ENCODE measurements at regions not wholly inside any gene's neighbourhood (a gene's known extent, or its start where the extent isn't known, plus 50 kb on each side); places are given as distances from the start of the nearest gene placed in this dataset.

DNA sequence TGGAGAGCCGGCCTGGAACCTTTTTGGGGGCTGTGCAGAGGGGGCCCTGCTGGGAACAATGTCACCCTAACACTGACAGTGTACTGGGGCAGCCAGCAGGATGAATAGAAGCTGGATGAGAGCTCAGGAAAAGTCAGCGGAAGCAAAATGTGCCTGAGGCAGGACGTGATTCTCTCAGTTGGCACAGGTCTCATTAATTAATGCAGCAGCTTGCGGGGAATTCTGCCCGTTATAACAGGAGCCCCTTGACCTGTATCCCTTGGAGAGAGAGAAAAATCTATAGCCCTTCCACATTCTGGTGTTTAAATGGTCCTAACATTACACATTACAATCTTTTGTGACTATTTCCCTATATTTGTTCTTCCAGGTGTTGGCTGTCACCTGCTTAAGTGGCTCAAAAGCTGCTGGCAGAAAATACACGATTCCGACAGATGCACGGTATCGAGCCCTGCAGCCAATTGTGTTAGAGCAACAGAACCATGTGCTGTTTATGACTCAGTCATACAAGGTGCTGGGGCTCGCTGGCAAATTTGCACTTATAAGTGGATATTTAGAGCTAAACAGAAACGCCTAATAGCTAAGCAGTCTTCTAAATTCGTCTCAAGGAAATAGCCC lies 854.7 kb downstream of the AACS start:
- DNase-seq, result no peak

DNA sequence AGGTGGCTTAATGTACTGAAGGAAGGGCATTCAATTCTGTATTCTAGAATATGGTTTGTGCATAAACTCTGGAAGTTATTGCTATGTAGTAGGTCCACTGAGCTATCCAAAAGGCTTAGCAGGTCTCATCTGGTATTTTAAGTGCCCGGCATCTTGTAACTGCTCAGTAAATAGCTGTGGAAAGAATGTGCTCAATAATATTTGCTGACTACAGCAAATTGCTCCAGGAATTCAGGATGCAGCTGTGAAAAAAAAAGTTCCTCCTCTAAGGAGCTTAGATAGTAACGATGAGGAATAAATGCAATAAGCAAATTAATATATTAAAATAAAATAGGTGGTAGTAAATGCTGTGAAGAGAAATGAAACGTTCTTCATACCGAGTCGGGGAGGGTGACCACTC lies 857.1 kb downstream of the AACS start:
- DNase-seq, result no peak

DNA sequence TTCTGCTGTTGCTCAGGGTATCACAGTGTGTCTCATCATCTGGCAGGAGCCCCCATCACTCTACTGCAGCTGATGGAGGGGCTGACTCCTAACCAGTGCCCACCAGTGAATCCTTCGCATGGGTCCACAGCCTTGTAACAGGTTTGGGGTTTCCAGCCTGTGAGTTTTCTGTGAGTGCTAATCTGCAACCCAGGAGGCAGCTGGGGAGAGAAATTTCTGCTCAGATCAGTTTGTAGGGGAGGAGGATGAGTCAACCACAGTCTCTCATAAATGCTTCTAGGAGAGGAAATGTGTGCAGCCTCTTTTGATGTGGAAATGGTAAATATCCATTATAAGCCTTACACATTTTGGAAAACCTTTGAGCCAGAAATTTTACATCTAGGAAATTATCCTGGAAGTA lies 871.3 kb downstream of the AACS start:
- no peak for DNase-seq

DNA sequence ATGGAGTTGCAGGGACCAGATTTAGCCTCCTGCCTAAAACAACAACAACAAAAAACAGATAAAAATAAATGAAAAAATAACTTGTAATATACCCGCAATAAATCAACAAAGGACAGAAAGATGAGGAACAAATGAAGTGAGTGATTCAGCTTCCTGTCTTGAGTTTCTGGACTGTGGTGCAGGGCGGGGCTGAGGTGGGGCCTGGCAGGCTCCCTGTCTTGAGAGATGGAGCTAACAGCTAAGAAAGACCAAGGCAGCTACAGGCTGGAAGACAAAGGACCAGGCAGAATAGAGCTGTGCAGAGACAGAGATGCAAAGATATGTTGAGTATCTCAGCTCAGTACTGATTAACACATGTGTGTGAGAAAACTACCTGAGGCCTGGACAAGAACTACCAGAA lies 879.2 kb downstream of the AACS start:
- no peak for DNase-seq

DNA sequence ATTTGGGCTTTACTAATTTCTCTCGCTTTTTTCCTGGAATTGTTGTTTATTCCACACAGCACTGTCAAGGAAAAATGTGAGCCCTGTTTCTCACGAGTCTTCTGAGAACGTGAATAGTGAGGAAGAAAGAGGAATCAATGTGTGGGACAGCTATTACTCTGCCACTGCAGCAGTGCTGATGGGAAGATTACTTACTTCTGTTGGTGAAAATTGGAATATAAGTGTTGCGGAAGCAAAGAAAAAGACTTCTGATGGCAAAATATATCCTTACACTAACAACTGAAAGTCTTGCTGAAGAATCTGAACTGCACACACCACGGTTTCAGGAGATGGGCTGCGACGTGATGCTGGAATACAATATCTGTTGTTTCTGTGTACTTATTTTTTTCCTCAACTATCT lies 884.2 kb downstream of the AACS start:
- DNase-seq, result no peak

DNA sequence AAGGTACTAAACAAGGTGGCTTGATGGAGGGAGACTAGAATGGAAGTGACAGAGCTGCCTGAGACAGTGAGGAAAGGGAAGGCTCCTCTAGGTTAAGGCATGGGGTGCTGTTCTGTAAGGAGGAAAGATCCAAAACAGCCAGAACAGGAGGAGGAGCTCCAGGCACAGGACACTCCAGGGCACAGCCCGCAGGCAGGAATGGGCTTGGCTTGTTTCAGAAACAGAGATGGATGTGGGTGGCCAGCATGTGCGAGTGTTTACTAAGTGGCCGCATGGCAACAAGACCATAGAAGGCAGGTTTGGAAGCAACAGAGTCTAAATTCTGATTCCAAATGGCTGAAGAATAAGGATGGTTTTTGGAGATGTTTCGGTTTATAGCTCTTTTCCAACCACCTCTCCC lies 889.1 kb downstream of the AACS start:
- no peak for DNase-seq

DNA sequence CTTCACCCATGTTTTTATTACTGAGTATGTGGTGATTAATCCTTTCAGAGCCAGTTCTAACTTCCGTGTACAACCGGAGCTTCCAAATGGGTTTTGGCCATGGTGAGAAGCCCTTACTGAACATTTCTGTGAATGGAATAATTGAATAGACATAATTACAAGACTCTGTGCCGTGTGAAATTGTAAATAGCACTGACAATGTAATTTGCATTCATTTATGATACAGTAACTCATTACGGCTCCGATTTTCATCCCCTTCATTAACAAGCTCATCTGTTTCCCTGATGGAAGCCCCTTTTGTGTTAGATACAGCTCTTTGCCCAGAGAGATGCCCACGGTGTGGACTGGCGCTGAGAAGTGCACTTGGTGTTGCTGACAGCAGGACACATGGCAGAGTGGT lies 891.0 kb downstream of the AACS start:
- no peak for DNase-seq

DNA sequence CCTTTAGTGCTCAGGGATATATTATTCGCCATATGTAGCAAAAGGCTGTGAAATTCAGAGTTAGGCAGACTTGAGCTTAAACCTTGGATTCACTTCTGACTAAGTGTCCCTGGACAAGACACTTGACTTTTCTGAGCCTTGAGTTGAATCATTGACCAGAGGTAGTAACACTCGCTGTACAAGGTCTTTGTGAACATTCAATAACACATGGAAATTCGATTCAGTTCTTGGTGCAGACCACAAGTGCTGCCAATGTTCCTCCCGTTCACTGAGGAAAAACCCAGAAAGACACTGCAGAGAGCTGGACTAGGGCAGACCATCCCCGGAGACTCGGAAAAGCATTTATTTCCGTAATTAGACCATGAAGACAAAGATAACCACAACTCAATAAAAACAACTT lies 901.4 kb downstream of the AACS start:
- no peak for DNase-seq

DNA sequence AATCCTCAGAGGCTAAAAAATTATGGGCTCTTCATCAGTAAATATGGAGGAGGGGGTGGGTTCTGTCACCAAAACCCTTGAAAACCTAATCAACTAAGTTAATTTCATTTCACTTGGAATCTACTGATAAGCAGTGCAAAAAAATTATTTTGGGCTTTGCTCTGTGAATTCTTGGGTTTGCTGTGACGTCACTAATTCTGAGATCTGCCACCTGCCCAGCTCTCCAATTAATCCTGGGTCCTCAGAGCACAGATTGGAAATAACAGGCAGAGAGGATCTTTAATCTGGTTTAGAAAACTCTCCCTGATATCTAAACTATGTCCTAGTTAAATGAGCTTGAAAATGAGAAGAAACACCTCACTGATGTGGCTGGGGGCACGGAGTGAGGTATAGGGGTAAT lies 903.2 kb downstream of the AACS start:
- no peak for DNase-seq

DNA sequence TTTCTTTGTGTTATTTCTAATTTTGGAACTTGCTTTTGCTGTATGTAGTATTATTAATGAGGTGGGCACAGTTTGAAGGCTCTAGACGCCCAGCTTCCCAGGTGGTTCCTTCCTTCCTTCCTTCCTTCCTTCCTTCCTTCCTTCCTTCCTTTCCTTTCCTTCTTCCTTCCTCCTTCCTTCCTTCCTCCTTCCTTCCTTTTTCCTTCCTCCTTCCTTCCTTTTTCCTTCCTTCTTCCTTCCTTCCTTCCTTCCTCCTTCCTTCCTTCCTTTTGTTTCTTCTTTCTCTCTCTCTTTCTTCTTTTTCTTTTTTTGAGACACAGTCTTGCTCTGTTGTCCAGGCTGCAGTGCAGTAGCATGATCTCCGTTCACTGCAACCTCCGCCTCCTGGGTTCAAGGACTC lies 906.7 kb downstream of the AACS start:
- DNase-seq, result no peak

DNA sequence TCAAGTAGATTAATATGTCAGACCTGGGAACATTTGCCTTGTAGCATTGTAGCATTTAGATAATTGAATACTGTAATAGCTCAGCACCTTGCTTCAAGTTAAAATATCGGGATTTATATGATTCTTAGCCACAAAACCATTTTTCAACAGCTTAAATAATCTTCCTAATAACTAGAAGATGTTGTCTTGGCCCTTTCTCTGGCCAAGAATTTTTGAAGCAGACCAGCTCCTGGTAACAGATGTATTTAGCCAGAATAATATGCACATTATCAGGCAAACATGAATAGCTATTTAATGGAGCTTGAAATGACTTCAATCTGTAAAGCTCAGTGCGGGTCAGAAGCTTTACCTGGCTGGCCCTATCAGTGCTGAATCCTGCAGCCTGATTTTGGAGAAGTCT lies 913.1 kb downstream of the AACS start:
- DNase-seq, result no peak

DNA sequence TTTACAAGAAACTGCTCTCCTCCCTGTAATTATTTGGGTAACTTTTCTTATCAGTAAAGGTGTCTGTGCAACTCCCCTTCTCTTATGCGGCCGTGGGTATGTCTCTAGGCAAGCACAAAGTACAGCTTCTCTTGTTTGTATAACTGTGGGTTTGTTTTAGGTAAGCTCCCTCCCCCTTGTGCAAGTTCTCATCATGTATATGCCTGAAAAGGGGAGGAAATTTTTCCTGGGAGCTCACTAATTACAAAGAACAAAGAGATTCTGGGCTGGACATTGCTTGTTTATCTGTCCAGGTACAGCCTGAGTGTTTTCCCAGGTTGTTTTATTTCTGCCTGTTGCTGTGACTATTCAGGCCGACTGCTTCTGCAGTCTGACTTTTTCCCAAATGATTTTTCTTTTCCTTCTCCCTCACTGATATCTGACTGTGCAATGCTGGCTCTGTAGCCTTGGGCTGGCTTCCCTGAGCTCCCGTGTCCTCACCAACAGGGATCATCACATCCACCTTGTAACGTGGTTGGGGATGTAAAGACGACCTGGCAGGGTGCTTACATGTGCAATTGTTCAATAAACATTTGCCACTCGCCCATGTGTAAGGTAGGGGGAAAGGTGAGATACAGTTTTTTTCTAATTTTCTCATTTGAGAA lies 916.5 kb downstream of the AACS start:
- DNase-seq, result no peak

DNA sequence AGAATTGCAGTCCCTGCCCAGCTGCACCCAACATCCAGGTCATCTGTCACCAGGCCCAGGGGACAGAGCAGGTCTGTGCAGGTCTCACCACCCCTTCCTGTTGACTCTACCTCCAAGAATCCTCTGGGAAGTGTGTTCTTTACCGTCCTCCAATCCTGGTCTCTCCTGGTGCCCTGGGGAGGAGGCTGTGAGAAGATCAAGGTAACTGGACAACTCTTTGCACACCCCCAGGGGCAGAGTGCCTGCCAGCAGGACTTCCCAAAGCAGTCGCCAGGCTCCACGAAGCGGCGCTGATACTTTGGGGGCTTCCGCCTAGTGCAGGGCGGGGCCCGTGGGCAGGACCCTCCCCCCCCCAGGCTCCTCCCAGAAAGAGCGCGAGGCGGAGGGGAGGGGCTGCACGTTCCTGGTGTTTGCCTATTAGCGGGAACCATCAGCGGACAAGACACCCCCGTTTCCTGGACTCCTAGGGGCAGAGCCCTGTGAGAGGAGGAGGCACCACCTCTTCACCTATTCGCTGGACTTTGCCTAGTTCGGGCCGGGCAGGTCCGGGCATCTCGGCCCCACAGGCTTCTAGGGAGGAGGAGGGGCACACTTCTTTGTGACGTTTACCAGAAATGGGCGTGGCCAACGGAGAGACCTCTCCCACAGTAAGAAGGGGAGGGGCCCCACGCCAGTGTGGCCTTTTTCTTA lies 918.0 kb downstream of the AACS start:
- DNase-seq, result no peak

DNA sequence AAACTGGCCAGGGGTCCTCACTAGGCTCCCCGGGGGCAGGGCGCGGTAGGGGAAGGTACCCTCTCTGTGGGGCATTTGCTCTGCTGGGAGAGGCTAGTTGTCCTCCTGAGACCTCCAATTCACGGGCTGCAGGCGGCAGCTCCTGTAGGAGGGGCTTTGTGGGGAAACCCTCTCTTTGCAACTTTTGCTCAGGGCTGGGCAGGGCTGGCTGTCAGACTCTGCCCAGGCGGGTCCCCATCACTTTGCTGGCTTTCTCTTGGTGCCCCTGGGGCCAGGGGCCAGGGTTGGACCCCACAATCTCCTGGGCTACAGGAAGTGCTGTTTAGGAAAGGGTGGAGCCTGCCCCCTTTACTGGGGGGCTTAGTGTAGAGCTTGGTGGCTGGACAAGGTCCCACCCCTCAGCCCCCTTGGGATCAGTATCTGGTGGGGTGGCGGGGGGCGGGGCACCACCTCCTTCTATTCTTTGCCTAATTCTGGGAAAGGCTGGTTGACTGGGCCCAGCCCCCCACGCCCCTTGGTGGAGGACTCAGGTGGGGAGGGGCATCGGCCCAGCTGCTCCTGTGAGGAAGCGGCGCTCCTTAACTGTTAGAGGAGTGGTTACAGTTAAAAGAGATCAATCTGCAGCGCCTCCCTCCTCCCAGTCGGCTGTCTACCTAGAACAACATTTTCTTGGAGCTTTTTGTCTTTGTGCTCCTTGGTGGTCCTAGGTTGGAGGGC lies 918.7 kb downstream of the AACS start:
- DNase-seq, result no peak

DNA sequence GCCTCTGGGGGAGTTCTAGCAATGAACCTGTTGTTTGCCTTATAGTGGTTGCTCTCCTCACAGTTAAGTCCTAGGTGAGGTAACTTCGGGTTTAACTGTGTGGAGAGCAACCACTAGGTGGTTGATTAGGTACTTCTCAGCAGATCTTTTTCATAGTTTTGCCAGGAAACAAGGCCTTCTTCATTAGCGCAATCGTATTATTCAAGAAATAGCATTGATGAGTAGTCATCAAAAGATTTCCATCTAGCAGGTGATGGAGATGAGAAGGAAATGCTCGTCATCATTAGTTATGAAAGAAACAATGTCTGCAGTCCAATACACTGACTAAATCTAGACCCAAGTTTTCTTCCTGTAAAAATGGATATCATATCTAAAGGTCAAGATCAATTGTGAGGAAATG lies 923.3 kb downstream of the AACS start:
- no peak for DNase-seq

DNA sequence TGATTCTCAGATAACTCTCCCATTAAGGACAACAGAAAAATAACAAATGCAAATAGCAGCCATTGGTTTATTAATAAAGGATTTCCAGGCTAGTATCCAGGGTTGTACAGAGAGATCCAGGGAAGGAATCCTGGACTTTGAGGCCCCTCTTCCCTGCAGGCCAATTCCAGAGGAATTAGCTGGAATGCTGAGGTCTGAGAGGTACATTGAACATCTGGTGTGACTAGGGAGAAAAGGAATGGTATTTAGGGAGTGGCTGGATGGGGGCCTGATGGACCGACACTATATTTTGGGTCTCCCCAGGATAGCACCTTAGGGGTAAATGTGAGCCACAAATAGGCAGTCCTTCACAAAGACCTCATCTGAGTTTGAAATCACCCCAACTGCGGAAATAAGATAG lies 924.5 kb downstream of the AACS start:
- DNase-seq, result no peak

DNA sequence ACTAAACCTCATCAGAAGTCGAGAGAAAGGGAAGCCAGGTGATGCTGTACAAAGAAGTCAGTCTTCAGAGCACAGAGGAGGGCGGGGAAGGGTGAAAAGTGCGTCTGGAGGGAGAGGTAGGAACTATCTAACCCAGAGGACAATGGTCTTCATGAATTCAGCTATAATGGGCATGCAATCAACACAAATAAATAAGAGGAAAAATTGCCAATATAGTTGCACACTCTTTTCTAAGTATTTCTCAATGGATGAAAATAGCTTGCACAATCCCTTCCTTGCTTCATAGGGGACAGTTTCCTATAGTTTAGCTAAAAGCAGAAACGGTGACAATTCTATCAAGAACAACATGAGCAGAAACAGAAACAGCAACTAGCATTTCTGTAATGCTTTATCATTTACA lies 931.2 kb downstream of the AACS start:
- no peak for DNase-seq

DNA sequence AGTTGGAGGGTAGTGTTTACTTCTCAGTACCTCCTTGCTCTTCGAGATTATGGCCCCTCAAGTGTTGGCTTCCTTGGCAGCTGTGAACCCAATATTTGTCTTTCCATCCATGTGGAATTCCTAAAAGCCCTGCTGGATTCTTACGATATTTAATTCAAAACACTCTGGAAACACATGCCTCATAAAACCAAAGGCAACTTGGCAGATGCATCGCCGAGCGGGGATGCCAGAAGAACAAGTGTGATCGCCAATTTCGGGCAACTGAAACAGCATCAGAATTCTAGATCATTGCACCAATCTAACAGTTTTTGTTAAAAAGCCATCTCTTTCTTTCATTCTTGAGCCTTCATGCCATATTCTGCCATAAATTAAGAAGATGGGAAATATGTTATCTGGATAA lies 934.4 kb downstream of the AACS start:
- DNase-seq, result no peak

DNA sequence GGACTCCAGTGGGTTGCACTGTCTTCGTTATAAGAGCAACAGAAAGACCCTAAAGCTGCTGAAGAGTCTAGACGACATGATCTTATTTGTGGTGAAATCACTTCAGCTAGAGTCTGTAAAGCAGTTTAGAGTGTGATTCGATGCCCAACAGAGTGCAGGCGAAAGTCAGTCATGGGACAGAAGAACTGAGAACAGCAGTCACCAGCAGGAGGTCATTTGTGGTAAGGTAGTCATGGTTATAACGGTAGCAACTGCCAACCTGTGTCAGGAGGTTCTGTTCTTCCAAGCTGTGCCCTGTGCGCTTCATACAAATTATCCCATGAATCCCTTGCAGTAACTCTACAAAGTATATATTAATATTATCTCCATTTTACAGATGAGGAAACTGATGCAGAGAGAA lies 954.1 kb downstream of the AACS start:
- DNase-seq, result no peak

DNA sequence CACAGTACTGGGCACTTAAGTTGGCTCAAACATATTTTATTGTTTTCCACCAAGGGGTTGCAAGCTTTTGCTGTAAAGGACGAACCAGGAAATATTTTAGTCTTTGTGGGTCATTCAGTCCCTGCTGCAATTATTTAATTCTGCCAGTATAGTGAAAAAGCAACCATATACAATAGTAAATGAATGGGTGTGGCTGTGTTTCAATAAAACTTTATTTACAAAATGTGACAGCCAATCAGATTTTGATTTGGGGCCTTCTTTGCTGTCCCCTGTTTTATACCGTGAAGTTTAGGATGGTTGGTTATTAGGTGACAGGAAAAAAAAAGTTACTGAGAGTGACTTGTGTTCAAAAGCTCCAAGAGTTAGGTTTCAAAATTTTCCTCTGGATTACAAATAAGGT lies 956.4 kb downstream of the AACS start:
- no peak for DNase-seq

DNA sequence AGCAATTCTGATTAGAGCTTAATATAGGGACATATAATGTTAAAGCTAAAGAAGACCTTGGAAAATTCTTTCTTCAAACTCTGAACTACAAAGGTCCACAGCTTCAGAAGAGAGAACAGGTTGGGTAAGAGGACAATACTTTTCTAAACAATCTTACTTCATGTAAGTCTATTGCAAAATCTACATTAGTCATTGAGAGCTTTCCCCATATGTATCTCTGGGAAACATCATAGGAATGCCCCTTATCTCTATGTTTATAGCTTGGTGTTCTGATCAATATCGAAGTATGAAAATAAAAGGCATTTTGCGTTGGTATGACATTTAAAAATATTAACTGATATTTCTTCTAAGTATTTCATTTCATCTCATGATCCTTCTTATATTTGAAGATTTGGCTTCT lies 962.6 kb downstream of the AACS start:
- DNase-seq, result no peak

DNA sequence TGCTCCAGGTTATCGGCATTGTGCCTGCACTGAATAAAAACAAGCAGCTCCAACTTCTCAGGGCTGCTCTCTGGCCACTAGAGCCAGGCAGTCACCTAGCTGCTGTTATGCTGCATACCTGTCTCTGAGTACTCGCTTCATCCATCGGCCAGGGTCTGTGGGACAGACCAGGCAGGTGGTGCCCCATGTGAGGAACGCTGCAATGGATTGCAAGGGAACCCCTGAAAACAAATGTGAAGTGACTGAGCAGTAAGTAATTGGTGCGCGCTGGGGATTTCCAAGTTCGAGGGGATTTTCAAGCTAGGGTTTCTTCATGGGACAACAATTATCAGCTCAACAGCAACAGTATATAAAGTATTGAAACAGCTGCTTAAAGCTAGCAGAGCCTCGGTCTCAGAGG lies 965.3 kb downstream of the AACS start:
- no peak for DNase-seq

DNA sequence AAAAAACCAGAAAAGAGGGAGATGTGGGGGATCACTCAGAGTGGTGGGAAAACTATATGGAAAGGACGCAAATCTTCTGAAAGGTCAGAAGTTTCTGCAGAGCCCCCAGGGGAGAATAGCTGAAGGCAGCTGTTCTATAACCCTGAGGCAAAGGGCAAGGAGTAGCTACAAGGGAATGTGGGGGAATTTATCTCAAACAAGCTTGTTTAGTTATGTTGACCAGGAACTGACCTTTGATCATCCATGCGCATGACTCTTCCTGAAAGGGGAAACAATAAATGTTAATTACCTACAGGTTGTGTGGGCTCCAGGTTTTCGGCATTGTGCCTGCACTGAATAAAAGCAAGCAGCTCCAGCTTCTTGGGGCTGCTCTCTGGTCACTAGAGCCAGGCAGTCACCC lies 968.5 kb downstream of the AACS start:
- DNase-seq, result no peak

DNA sequence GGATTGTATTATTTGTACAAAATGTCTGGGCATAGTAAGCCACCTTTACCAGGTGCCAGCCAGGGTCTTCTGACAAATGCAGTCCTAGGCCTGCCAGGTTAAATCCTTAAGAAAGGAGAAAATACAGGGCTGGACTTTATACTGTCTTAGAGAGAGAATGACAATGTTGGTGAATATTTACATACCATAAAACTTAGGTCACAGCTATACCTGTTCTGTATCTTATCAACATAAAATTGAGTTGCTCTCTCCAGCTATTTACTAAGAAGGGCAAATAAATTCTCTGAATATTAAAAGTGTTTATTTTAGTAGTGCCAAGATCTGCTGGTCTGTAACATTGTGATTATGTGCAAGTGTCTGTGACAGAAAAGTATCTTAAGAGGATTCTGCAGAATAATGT lies 971.1 kb downstream of the AACS start:
- DNase-seq, result no peak
